ENCODE measurements at regions not wholly inside any gene's neighbourhood (a gene's known extent, or its start where the extent isn't known, plus 50 kb on each side); places are given as distances from the start of the nearest gene placed in this dataset.
"Not testable (repeated sequence)": the region's sequence is repeated elsewhere in the genome, so short reads cannot be mapped to it uniquely, and the experiment has no call there.

DNA sequence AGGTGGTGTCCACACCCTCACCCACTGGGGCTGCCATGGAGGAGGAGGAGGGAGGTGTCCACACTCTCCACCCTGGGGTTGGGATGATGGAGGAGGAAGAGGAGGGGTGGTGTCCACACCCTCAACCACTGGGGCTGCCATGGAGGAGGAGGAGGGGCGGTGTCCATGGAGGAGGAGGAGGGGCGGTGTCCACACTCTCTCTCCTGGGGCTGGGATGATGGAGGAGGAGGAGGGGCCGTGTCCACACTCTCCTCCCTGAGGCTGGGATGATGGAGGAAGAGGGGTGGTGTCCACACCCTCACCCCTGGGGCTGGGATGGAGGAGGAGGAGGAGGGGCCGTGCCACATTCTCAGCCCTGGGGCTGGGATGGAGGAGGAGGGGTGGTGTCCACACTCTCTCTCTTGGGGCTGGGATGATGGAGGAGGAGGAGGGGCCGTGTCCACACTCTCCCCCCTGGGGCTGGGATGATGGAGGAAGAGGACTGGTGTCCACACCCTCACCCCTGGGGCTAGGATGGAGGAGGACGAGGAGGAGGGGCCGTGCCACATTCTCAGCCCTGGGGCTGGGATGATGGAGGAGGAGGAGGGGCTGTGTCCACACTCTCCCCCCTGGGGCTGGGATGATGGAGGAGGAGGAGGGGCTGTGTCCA is 231.7 kb downstream of the CRLF2 start:
- BruUV-seq (replicated peaks): no TSS peak
- no peaks in the 10 kb centered on the region for H3K4me1 Mint-ChIP-seq (ENCODE audit: low read depth, unreplicated experiment)

DNA sequence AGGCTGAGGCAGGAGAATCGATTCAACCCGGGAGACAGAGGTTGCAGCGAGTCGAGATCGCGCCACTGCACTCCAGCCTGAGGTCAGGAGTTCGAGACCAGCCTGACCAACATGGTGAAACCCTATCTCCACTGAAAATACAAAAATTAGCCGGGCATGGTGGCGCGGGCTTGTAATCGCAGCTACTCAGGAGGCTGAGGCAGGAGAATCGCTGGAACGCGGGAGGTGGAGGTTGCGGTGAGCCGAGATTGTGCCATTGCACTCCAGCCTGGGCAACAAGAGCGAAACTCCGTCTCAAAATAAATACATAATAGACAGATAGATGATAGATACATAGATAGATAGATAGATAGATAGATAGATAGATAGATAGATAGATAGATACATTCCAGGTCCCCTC is 233.3 kb downstream of the CRLF2 start:
- CTCF ChIA-PET; DNase-seq; H3K4me3 Mint-ChIP-seq (ENCODE audit: low read depth, unreplicated experiment); H3K27ac Mint-ChIP-seq (ENCODE audit: unreplicated experiment); H3K27me3 Mint-ChIP-seq (ENCODE audit: unreplicated experiment); H3K4me1 Mint-ChIP-seq (ENCODE audit: low read depth, unreplicated experiment); H3K9me3 Mint-ChIP-seq (ENCODE audit: low read depth, unreplicated experiment); BruUV-seq (replicated peaks); H3K36me3 Mint-ChIP-seq (ENCODE audit: insufficient read depth, unreplicated experiment); intact Hi-C loops (cut with micrococcal nuclease; ENCODE audit: unreplicated experiment): not testable (repeated sequence)

More for the DNA sequence above, 231.7 kb downstream of the CRLF2 start:
- H3K36me3 Mint-ChIP-seq (ENCODE audit: insufficient read depth, unreplicated experiment): no peaks in the 10 kb centered on the region
- TF ChIP-seq, protein P1, sequence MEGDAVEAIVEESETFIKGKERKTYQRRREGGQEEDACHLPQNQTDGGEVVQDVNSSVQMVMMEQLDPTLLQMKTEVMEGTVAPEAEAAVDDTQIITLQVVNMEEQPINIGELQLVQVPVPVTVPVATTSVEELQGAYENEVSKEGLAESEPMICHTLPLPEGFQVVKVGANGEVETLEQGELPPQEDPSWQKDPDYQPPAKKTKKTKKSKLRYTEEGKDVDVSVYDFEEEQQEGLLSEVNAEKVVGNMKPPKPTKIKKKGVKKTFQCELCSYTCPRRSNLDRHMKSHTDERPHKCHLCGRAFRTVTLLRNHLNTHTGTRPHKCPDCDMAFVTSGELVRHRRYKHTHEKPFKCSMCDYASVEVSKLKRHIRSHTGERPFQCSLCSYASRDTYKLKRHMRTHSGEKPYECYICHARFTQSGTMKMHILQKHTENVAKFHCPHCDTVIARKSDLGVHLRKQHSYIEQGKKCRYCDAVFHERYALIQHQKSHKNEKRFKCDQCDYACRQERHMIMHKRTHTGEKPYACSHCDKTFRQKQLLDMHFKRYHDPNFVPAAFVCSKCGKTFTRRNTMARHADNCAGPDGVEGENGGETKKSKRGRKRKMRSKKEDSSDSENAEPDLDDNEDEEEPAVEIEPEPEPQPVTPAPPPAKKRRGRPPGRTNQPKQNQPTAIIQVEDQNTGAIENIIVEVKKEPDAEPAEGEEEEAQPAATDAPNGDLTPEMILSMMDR (IDR thresholded peaks at IDR 0.05; ENCODE audit: unreplicated experiment): no peak
- DNase-seq: no peak
- CTCF ChIA-PET: no interaction called here
- no peak overlapping the region for H3K4me3 Mint-ChIP-seq (ENCODE audit: low read depth, unreplicated experiment)
- intact Hi-C loops (cut with micrococcal nuclease; ENCODE audit: unreplicated experiment): no loop called here
- H3K9me3 Mint-ChIP-seq (ENCODE audit: low read depth, unreplicated experiment): no peaks in the 10 kb centered on the region
- no peak overlapping the region for H3K27ac Mint-ChIP-seq (ENCODE audit: unreplicated experiment)
- no peaks in the 10 kb centered on the region for H3K27me3 Mint-ChIP-seq (ENCODE audit: unreplicated experiment)

DNA sequence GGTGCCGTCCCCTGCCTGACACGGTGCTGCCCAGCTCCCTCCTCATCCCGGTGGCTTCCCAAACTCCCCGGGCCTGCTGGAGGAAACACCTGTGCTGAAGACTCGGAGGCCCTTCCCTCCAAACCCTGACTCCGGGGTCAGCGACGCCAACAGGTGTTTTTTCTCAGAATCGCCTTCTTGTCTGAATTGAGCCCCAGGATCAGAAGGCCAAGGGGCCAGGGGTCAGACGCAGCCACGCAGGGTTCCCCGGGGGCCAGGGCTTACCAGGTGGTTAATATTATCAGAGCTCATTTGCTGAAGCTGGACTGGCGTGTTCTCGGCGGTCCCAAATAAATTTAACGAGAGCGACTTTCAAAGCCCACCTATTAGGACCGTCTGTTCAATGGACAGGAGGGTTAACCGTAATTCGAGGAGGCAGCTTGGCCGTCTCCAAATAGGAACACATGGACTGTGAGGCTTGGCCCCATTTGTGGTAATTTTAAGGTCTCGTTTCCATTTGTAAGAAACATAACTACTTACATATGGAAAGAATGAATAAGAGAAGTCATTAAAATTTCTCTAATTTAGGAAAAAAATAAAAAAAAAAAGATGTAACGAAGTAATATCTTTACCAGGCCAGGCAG is 239.3 kb downstream of the CRLF2 start:
- intact Hi-C loops (cut with micrococcal nuclease; ENCODE audit: unreplicated experiment): no loop called here

DNA sequence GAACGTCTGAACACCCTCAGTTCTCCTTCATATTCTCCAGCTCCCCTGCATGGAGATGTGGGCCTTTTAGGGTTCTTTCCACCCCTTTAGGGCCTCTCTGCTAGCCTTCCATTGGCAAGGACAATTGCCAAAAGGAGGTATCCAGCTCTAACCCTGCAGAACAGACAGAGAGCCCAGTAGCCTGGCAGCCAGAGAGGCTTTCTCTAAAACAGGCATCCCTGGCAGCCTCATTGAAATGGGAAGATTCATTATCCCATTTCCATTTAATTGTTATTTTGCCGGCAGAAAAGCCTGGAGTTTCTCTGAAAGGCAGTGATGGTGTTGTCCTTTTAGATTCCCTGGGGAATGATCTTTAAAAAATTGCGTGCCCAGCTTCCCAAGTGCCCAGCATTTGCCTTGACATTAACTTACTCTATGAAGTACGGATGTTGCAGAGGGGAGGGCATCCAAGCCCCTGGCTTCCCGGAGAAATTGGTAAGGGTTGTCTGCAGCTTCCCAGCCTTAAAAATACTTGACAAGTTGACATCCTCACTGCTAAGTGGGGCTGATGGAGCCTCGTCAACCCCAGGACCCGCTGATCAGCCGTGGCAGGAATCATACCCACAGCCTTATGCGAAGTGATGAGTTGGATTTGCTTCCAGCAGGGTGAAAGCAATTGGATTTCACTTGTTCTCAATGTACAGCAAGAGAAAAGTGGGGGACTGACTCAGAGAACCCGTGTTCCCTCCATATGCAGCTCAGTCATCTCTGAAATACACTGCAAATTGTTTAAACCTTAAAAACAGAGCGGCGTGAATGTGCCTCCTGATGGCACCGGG is 244.1 kb downstream of the CRLF2 start:
- DNase-seq: no peak
- Mint-ChIP-seq H3K36me3 (ENCODE audit: insufficient read depth, unreplicated experiment) (no peaks in the 10 kb centered on the region), H3K9me3 (ENCODE audit: low read depth, unreplicated experiment) (peaks cover 11% of the 10 kb centered on the region), H3K4me3 (ENCODE audit: low read depth, unreplicated experiment) (no peak overlapping the region), H3K27me3 (ENCODE audit: unreplicated experiment) (no peaks in the 10 kb centered on the region), H3K27ac (ENCODE audit: unreplicated experiment) (no peak overlapping the region), H3K4me1 (ENCODE audit: low read depth, unreplicated experiment) (no peaks in the 10 kb centered on the region)
- BruUV-seq (replicated peaks): no TSS peak
- TF ChIP-seq, protein P1 (IDR thresholded peaks at IDR 0.05; ENCODE audit: unreplicated experiment): no peak
- intact Hi-C loops (cut with micrococcal nuclease; ENCODE audit: unreplicated experiment): no loop called here
- CTCF ChIA-PET: no interaction called here

More for the DNA sequence above, 239.3 kb downstream of the CRLF2 start:
- Mint-ChIP-seq H3K36me3 (ENCODE audit: insufficient read depth, unreplicated experiment) (no peaks in the 10 kb centered on the region), H3K27me3 (ENCODE audit: unreplicated experiment) (no peaks in the 10 kb centered on the region), H3K27ac (ENCODE audit: unreplicated experiment) (no peak overlapping the region), H3K9me3 (ENCODE audit: low read depth, unreplicated experiment) (peaks cover 9% of the 10 kb centered on the region), H3K4me1 (ENCODE audit: low read depth, unreplicated experiment) (no peaks in the 10 kb centered on the region), H3K4me3 (ENCODE audit: low read depth, unreplicated experiment) (no peak overlapping the region)
- TF ChIP-seq, protein P1 (IDR thresholded peaks at IDR 0.05; ENCODE audit: unreplicated experiment): no peak
- BruUV-seq (replicated peaks): no TSS peak
- CTCF ChIA-PET: no interaction called here
- DNase-seq: no peak
